ENCODE measurements at regions not wholly inside any gene's neighbourhood (a gene's known extent, or its start where the extent isn't known, plus 50 kb on each side); places are given as distances from the start of the nearest gene placed in this dataset.

DNA sequence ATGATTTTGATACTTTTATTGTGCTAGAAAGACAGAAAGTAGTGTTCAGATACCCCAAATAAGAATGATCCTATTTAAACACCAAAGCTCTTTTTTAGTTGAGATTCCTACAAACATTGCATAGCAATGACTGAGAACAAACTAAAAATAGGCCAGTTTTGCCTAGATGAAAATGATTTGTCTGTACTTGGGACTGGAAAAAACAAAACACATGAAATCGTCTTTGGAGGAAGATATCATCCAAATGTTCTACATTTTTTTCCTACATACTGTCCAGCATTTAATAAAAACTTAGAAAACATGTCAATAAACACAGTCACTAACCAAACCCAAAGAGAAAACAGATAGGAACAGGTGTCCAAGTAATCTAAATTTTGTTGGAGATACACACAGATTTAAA lies 111.6 kb upstream of the MEOX2 start:
- Histone ChIP-seq H2BK120ac (ENCODE audit: low read depth, low read length) (no peak overlapping the region), H4K20me1 (ENCODE audit: insufficient read depth, low read length) (no peaks in the 10 kb centered on the region), H3K9me1 (ENCODE audit: insufficient read depth, low read length) (no peaks in the 10 kb centered on the region), H2BK20ac (ENCODE audit: low read depth, low read length) (no peak overlapping the region), H3K4me2 (ENCODE audit: low read depth, low read length) (no peak overlapping the region), H3K4me1 (ENCODE audit: control insufficient read depth, insufficient read depth, low read length) (peaks cover 2% of the 10 kb centered on the region; the same call in 1 of the 2 replicates), H3K79me1 (ENCODE audit: low read depth in 1 of 2, low read length in 2 of 2) (no peaks in the 10 kb centered on the region), H3K27me3 (ENCODE audit: control insufficient read depth, insufficient read depth, low read length) (no peaks in the 10 kb centered on the region), H3K23ac (ENCODE audit: low read depth, low read length) (no peak overlapping the region), H2AK5ac (ENCODE audit: low read depth, low read length) (no peak overlapping the region), H3K18ac (ENCODE audit: low read depth, low read length) (no peak overlapping the region), H2BK15ac (ENCODE audit: low read depth, low read length) (no peak overlapping the region), H4K5ac (ENCODE audit: low read depth, low read length) (no peak overlapping the region), H3K36me3 (ENCODE audit: control insufficient read depth, insufficient read depth, low read length) (no peaks in the 10 kb centered on the region), H3K4ac (ENCODE audit: low read depth, low read length) (no peak overlapping the region), H4K8ac (ENCODE audit: low read depth in 2 of 2, low read length in 2 of 2) (no peak overlapping the region), H2AFZ (replicated peaks; ENCODE audit: low read length, poor library complexity) (no peak overlapping the region), H2BK5ac (ENCODE audit: low read depth, low read length, poor library complexity, severe bottlenecking) (no peak overlapping the region), H3K9me3 (ENCODE audit: control insufficient read depth, insufficient read depth, low read length) (no peaks in the 10 kb centered on the region), H3K56ac (ENCODE audit: extremely low read depth, insufficient read depth, low read length) (no peak overlapping the region), H4K91ac (ENCODE audit: insufficient read depth, low read depth, low read length) (no peak overlapping the region), H3K14ac (replicated peaks; ENCODE audit: low read depth, low read length) (no peak overlapping the region), H3K9ac (ENCODE audit: low read depth, low read length) (no peak overlapping the region), H3K27ac (ENCODE audit: insufficient read depth, low read length) (no peak overlapping the region), H2AK9ac (replicated peaks; ENCODE audit: low read depth, low read length, poor library complexity) (no peak overlapping the region), H3K4me3 (ENCODE audit: insufficient read depth, low read depth, low read length) (no peak overlapping the region)
- WGBS, 2 experiments (ENCODE audit: extremely low coverage in 2 of 2, insufficient read length in 1 of 2) = no CpG with 5 or more reads among the region's 1 CpG
- BruUV-seq (replicated peaks) = no TSS peak
- ATAC-seq (ENCODE audit: low read depth) (no peak), DNase-seq (no peak)
- ChIA-PET POLR2A (ENCODE audit: unreplicated experiment) (no interaction called here), CTCF (no interaction called here)
- dilution Hi-C loops (cut with HindIII; ENCODE audit: low sequenced_read_pairs, unreplicated experiment) (no loop called here), in situ Hi-C loops (cut with MboI; ENCODE audit: low sequenced_read_pairs) (no loop called here), intact Hi-C loops (cut with micrococcal nuclease) (no loop called here)
- TF ChIP-seq USF2 (IDR thresholded peaks at IDR 0.05; ENCODE audit: low read depth, low read length) = no peak
- no peak for TF ChIP-seq SMC3 (IDR thresholded peaks at IDR 0.05; ENCODE audit: low read depth, low read length)
- TF ChIP-seq, protein P1, sequence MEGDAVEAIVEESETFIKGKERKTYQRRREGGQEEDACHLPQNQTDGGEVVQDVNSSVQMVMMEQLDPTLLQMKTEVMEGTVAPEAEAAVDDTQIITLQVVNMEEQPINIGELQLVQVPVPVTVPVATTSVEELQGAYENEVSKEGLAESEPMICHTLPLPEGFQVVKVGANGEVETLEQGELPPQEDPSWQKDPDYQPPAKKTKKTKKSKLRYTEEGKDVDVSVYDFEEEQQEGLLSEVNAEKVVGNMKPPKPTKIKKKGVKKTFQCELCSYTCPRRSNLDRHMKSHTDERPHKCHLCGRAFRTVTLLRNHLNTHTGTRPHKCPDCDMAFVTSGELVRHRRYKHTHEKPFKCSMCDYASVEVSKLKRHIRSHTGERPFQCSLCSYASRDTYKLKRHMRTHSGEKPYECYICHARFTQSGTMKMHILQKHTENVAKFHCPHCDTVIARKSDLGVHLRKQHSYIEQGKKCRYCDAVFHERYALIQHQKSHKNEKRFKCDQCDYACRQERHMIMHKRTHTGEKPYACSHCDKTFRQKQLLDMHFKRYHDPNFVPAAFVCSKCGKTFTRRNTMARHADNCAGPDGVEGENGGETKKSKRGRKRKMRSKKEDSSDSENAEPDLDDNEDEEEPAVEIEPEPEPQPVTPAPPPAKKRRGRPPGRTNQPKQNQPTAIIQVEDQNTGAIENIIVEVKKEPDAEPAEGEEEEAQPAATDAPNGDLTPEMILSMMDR (conservative IDR thresholded peaks at IDR 0.05; ENCODE audit: low read depth, low read length) = no peak
- no peak for TF ChIP-seq MXI1 (IDR thresholded peaks at IDR 0.05; ENCODE audit: borderline replicate concordance, low read depth, low read length)
- TF ChIP-seq CEBPB (IDR thresholded peaks at IDR 0.05; ENCODE audit: low read depth, low read length) = no peak
- no peak for TF ChIP-seq FOS (IDR thresholded peaks at IDR 0.05; ENCODE audit: low read depth, low read length)
- TF ChIP-seq MAZ (IDR thresholded peaks at IDR 0.05; ENCODE audit: borderline replicate concordance, low read depth, low read length) = no peak
- no peak for TF ChIP-seq ELK1 (IDR thresholded peaks at IDR 0.05; ENCODE audit: borderline replicate concordance, low read depth, low read length)
- no peak for TF ChIP-seq BHLHE40 (IDR thresholded peaks at IDR 0.05; ENCODE audit: low read depth, low read length)
- TF ChIP-seq NFE2L2 (IDR thresholded peaks at IDR 0.05; ENCODE audit: low read depth, low read length) = no peak
- no peak for TF ChIP-seq RCOR1 (IDR thresholded peaks at IDR 0.05; ENCODE audit: insufficient replicate concordance, low read length)
- TF ChIP-seq POLR2A (IDR thresholded peaks at IDR 0.05; ENCODE audit: low read depth, low read length) = no peak
- TF ChIP-seq RAD21 (IDR thresholded peaks at IDR 0.05; ENCODE audit: low read length) = no peak
- no peak for TF ChIP-seq MAFK (IDR thresholded peaks at IDR 0.05; ENCODE audit: low read depth, low read length)
- no peak for TF ChIP-seq CHD1 (IDR thresholded peaks at IDR 0.05; ENCODE audit: low read depth, low read length)
- no peak for TF ChIP-seq RFX5 (IDR thresholded peaks at IDR 0.05; ENCODE audit: low read depth, low read length)
